ENCODE measurements at regions not wholly inside any gene's neighbourhood (a gene's known extent, or its start where the extent isn't known, plus 50 kb on each side); places are given as distances from the start of the nearest gene placed in this dataset.

DNA sequence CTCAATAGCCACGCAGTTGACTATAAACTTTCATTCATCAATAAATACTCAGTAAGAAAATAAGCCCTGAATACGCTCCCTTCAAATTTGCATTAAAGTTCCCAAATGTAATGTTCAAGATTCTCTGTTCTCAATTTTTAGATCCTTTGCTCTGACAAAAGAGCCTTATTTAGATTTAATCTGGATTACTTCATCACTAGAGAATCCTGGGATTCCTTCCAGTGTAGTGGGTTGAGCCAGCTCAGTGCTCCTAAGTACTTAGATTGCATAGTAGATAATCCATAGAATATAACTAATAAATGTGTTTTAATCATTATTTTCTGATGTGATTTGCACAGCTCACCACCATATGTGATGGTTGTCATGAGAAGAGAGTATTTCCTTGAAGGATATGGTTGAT is 1286.2 kb downstream of the SUCLG1 start:
- in situ Hi-C loops (cut with HindIII; ENCODE audit: low sequenced_read_pairs) = no loop called here
- no peak overlapping the region for H3K4me3 ChIP-seq (ENCODE audit: low read depth, low read length)
- TF ChIP-seq, protein P1, sequence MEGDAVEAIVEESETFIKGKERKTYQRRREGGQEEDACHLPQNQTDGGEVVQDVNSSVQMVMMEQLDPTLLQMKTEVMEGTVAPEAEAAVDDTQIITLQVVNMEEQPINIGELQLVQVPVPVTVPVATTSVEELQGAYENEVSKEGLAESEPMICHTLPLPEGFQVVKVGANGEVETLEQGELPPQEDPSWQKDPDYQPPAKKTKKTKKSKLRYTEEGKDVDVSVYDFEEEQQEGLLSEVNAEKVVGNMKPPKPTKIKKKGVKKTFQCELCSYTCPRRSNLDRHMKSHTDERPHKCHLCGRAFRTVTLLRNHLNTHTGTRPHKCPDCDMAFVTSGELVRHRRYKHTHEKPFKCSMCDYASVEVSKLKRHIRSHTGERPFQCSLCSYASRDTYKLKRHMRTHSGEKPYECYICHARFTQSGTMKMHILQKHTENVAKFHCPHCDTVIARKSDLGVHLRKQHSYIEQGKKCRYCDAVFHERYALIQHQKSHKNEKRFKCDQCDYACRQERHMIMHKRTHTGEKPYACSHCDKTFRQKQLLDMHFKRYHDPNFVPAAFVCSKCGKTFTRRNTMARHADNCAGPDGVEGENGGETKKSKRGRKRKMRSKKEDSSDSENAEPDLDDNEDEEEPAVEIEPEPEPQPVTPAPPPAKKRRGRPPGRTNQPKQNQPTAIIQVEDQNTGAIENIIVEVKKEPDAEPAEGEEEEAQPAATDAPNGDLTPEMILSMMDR (IDR thresholded peaks at IDR 0.05; ENCODE audit: low read depth, low read length) = no peak
- DNase-seq (ENCODE audit: low read depth, low spot score) = no peak

DNA sequence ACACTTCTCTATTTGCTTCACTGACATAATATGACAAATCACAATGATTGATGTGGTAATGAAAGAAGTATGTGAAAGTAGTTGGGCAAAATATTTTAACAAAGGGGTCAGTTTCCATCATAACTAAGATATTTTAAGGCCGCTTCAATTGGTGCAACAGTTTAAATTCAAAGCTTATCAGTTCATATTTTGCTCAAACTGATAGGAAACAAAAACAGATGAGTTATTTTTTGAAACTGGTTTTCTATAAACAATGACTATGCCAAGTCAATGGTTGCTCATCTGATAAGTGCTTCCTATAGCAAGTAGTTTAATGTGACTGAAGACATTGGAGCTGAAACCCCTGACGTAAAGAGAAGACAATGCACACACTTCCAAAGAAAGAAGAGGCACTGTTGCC is 1290.7 kb downstream of the SUCLG1 start:
- DNase-seq (ENCODE audit: low read depth, low spot score) = no peak
- no peak overlapping the region for H3K4me3 ChIP-seq (ENCODE audit: low read depth, low read length)
- TF ChIP-seq, protein P1 (IDR thresholded peaks at IDR 0.05; ENCODE audit: low read depth, low read length) = no peak
- in situ Hi-C loops (cut with HindIII; ENCODE audit: low sequenced_read_pairs) = no loop called here

DNA sequence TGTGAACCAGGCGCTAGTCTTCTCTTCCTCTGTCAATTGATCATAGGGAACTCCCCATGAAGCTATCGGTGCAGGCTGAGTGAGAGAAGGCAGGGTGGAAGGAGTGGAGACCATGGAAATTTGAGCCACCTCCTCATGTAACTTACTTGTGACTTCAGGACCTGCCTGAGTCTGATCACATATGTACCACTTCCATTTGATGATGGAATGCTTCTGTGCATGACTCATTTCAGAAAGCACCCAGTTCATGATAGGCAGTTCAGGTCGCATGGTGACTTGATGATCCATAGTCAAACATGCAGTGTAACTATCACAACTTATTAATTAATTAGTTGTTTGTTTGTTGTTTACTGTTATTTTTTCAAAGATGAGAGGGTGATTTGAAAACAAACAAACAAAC is 1296.7 kb downstream of the SUCLG1 start:
- no peak for DNase-seq (ENCODE audit: low read depth, low spot score)
- no peak overlapping the region for H3K4me3 ChIP-seq (ENCODE audit: low read depth, low read length)
- TF ChIP-seq, protein P1 (IDR thresholded peaks at IDR 0.05; ENCODE audit: low read depth, low read length) = no peak
- in situ Hi-C loops (cut with HindIII; ENCODE audit: low sequenced_read_pairs) = no loop called here

GRCh38 chr2:83160571-83160970 is 1298.5 kb downstream of the SUCLG1 start:
- TF ChIP-seq, protein P1 (IDR thresholded peaks at IDR 0.05; ENCODE audit: low read depth, low read length) = no peak
- no peak for DNase-seq (ENCODE audit: low read depth, low spot score)
- in situ Hi-C loops (cut with HindIII; ENCODE audit: low sequenced_read_pairs) = no loop called here
- H3K4me3 ChIP-seq (ENCODE audit: low read depth, low read length) = no peak overlapping the region

DNA sequence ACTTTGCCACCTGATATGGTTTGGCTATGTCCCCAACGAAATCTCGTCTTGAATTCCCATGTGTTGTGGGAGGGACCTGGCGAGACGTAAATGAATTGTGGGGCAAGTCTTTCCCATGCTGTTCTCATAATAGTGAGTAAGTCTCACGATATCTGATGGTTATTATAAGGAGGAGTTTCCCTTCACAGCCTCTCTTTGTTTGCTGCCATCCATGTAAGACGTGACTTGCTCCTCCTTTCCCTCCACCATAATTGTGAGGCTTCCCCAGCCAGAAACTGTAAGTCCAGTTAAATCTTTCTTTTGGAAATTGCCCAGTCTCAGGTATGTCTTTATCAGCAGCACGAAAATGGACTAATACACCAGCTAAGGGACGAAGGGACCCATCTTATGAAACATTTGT is 1303.3 kb downstream of the SUCLG1 start:
- no peak overlapping the region for H3K4me3 ChIP-seq (ENCODE audit: low read depth, low read length)
- TF ChIP-seq, protein P1 (IDR thresholded peaks at IDR 0.05; ENCODE audit: low read depth, low read length) = no peak
- no peak for DNase-seq (ENCODE audit: low read depth, low spot score)
- in situ Hi-C loops (cut with HindIII; ENCODE audit: low sequenced_read_pairs) = no loop called here

DNA sequence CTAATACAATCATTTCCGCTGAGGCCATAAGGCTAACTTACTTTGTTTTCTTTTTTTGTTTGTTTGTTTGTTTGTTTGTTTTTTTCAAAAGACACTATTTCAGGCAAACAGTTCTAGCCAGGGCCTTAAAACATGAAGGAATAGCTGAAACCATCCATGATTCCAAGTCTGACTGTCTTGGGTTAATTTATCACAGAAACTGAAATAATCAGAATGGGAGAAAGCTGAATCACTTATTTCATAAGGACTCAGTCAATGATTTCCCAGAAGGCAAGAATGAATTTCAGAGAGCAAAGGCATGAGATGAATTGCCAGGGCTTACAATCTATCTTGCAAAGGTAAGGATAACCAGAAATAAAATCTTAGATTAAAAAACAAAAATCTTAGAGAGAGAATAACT is 1315.1 kb downstream of the SUCLG1 start:
- no peak overlapping the region for H3K4me3 ChIP-seq (ENCODE audit: low read depth, low read length)
- in situ Hi-C loops (cut with HindIII; ENCODE audit: low sequenced_read_pairs) = no loop called here
- DNase-seq (ENCODE audit: low read depth, low spot score) = no peak
- TF ChIP-seq, protein P1 (IDR thresholded peaks at IDR 0.05; ENCODE audit: low read depth, low read length) = no peak

GRCh38 chr2:83142934-83143333 is 1316.1 kb downstream of the SUCLG1 start:
- in situ Hi-C loops (cut with HindIII; ENCODE audit: low sequenced_read_pairs) = no loop called here
- TF ChIP-seq, protein P1 (IDR thresholded peaks at IDR 0.05; ENCODE audit: low read depth, low read length) = no peak
- no peak overlapping the region for H3K4me3 ChIP-seq (ENCODE audit: low read depth, low read length)
- no peak for DNase-seq (ENCODE audit: low read depth, low spot score)

All from astrocyte of the spinal cord (primary cell).